Immature natural killer cell (primary cell): ENCODE measurements at regions not wholly inside any gene's neighbourhood (a gene's known extent, or its start where the extent isn't known, plus 50 kb on each side); places are given as distances from the start of the nearest gene placed in this dataset.

Experiments used
- DNase-seq, 3 donors: peaks; one replicate each; pipeline ENCODE4 v3.0.0; 2022; ENCODE audit warnings: mixed read lengths in 1 of 3
- H3K27ac Mint-ChIP-seq, 6 donors: one replicate each; pipeline ENCODE4 v1.8.0; 2020; ENCODE audit warnings: mixed read lengths in 6 of 6, mild to moderate bottlenecking in 5 of 6, inconsistent platforms in 4 of 6, moderate library complexity in 3 of 6
- H3K27me3 Mint-ChIP-seq, 3 donors: one replicate each; pipeline ENCODE4 v1.8.0; 2020 to 2021; ENCODE audit warnings: low read depth in 3 of 3, mild to moderate bottlenecking in 3 of 3, mixed read lengths in 3 of 3, moderate library complexity in 3 of 3, inconsistent platforms in 1 of 3
- H3K36me3 Mint-ChIP-seq, 3 donors: one replicate each; pipeline ENCODE4 v1.8.0; 2020; ENCODE audit warnings: mixed read lengths in 3 of 3, inconsistent platforms in 2 of 3, mild to moderate bottlenecking in 2 of 3
- H3K4me1 Mint-ChIP-seq, 2 donors: one replicate each; pipeline ENCODE4 v1.8.0; 2020; ENCODE audit warnings: inconsistent platforms in 2 of 2, mild to moderate bottlenecking in 2 of 2, mixed read lengths in 2 of 2, moderate library complexity in 1 of 2
- H3K4me3 Mint-ChIP-seq, 5 donors: one replicate each; pipeline ENCODE4 v1.8.0; 2020; ENCODE audit warnings: mild to moderate bottlenecking in 5 of 5, mixed read lengths in 5 of 5, inconsistent platforms in 3 of 5, moderate library complexity in 3 of 5
- H3K9me3 Mint-ChIP-seq, 6 donors: one replicate each; pipeline ENCODE4 v1.8.0; 2020; ENCODE audit warnings: mild to moderate bottlenecking in 6 of 6, mixed read lengths in 6 of 6, inconsistent platforms in 4 of 6, moderate library complexity in 3 of 6

DNA sequence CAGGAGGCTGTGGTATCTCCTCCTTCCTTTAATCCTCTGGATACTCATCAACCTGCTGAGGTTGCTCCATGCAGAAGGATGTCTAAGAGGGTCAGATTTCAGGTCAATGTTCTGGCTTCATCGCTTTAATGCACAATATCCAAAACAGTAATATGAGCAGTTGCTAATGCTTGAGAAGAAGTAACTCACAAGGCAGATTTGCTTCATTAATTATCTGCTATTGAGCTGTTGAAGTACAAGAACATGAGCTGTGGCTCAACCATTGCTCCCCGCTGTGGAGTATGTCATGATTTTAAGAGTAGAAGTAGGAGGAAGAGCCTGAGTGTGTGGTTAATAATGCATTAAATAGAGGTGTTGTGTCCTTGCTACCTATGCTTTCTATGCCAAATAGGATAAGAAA, 1412.9 kb upstream of the ALCAM start:
- Mint-ChIP-seq H3K4me3 (no peak overlapping the region), H3K27me3 (peaks cover 0 to 2% (median 0%) of the 10 kb centered on the region in 3 donors), H3K4me1 (no peaks in the 10 kb centered on the region), H3K9me3 (peaks cover 2 to 27% (median 13%) of the 10 kb centered on the region in 6 donors), H3K27ac (no peak overlapping the region), H3K36me3 (peaks cover 0 to 3% (median 0%) of the 10 kb centered on the region in 3 donors)
- DNase-seq: no peak

DNA sequence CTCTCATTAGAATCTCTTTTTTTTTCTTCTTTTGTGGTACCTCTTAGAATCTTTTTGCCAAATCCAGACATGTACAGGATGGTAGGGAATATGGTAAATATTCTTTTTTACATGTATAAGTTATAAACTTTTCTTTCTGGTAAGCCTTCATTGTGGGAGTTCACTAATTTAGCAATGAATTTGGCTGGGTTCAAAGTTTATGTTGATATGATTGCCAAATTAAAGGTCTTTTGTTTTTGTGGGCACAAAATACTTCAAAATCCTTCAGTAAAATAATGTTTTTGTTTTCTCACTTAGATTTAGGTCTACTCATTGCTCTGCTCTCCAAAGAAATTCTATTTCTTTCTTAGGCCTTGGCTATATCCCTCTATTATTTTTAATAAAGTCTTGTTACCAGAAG, 1405.9 kb upstream of the ALCAM start:
- Mint-ChIP-seq H3K4me3 (no peak overlapping the region), H3K27me3 (peaks cover 0 to 4% (median 0%) of the 10 kb centered on the region in 3 donors), H3K27ac (no peak overlapping the region), H3K9me3 (peaks cover 15 to 34% (median 18%) of the 10 kb centered on the region in 6 donors), H3K36me3 (peaks cover 0 to 4% (median 0%) of the 10 kb centered on the region in 3 donors), H3K4me1 (no peaks in the 10 kb centered on the region)
- no peak for DNase-seq

DNA sequence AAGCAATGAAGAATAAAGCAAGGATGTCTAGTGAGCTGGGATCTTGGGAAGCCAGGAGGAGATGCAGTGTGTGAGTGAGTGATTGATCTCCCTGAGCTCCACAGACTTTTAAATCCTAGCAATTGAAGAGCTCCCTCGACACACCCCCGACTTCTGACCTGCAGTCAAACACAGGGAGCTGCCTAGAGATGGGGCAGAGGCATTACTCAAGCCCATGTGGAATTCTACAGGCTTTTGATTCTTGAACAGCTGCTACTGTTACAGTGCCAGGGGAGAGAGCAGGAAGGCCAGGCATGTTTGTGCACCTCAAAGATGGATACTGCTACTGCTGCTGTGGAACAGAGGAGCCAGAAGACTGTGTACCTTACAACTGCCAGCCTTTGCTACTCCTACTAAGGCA, 1403.1 kb upstream of the ALCAM start:
- peaks cover 0 to 2% (median 0%) of the 10 kb centered on the region in 3 donors for H3K27me3 Mint-ChIP-seq
- no peak overlapping the region for H3K27ac Mint-ChIP-seq

GRCh38 chr3:103965764-103966163, 1400.9 kb upstream of the ALCAM start:
- Mint-ChIP-seq H3K4me3 (no peak overlapping the region), H3K27me3 (peaks cover 0 to 2% (median 0%) of the 10 kb centered on the region in 3 donors), H3K27ac (no peak overlapping the region), H3K36me3 (peaks cover 0 to 4% (median 0%) of the 10 kb centered on the region in 3 donors), H3K9me3 (peaks cover 13 to 36% (median 17%) of the 10 kb centered on the region in 6 donors), H3K4me1 (no peaks in the 10 kb centered on the region)
- no peak for DNase-seq

More for the DNA sequence above, 1403.1 kb upstream of the ALCAM start:
- no peak overlapping the region for H3K4me3 Mint-ChIP-seq
- H3K4me1 Mint-ChIP-seq: no peaks in the 10 kb centered on the region
- peaks cover 0 to 4% (median 0%) of the 10 kb centered on the region in 3 donors for H3K36me3 Mint-ChIP-seq
- DNase-seq: no peak
- H3K9me3 Mint-ChIP-seq: peaks cover 13 to 24% (median 18%) of the 10 kb centered on the region in 6 donors

GRCh38 chr3:103966749-103967148, 1400.0 kb upstream of the ALCAM start:
- H3K27me3 Mint-ChIP-seq: peaks cover 0 to 2% (median 0%) of the 10 kb centered on the region in 3 donors
- no peak overlapping the region for H3K27ac Mint-ChIP-seq
- peaks cover 13 to 39% (median 18%) of the 10 kb centered on the region in 6 donors for H3K9me3 Mint-ChIP-seq
- peaks cover 0 to 4% (median 0%) of the 10 kb centered on the region in 3 donors for H3K36me3 Mint-ChIP-seq
- no peak overlapping the region for H3K4me3 Mint-ChIP-seq
- H3K4me1 Mint-ChIP-seq: no peaks in the 10 kb centered on the region
- no peak for DNase-seq

DNA sequence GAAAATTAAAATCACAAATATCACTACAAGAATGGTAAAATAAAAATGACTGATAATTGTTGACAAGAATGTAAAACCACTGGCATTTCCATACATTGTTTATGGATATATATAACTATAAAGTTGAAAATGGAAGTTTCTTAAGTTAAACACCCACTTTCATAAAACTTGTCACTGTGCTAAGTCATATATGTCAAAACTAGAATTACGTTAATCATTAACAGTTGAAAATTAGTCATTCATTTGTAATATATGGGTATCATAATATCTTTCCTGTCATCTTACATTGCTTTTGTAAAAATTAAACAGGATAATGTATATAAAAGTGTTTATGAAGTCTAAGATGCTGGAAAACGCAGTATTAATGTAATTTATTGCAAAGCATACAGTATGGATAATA, 1398.6 kb upstream of the ALCAM start:
- Mint-ChIP-seq H3K36me3 (no peaks in the 10 kb centered on the region), H3K27ac (no peak overlapping the region), H3K9me3 (peaks cover 11 to 38% (median 16%) of the 10 kb centered on the region in 6 donors), H3K27me3 (peaks cover 0 to 2% (median 0%) of the 10 kb centered on the region in 3 donors), H3K4me3 (no peak overlapping the region), H3K4me1 (no peaks in the 10 kb centered on the region)
- no peak for DNase-seq

- peaks cover 6 to 34% (median 17%) of the 10 kb centered on the region in 6 donors for H3K9me3 Mint-ChIP-seq
- no peak overlapping the region for H3K4me3 Mint-ChIP-seq
- no peaks in the 10 kb centered on the region for H3K36me3 Mint-ChIP-seq
- H3K27me3 Mint-ChIP-seq: peaks cover 0 to 2% (median 0%) of the 10 kb centered on the region in 3 donors
- H3K4me1 Mint-ChIP-seq: no peaks in the 10 kb centered on the region
- H3K27ac Mint-ChIP-seq: no peak overlapping the region
- DNase-seq: no peak
Measured at GRCh38 chr3:103968751-103969150, 1398.0 kb upstream of the ALCAM start.

DNA sequence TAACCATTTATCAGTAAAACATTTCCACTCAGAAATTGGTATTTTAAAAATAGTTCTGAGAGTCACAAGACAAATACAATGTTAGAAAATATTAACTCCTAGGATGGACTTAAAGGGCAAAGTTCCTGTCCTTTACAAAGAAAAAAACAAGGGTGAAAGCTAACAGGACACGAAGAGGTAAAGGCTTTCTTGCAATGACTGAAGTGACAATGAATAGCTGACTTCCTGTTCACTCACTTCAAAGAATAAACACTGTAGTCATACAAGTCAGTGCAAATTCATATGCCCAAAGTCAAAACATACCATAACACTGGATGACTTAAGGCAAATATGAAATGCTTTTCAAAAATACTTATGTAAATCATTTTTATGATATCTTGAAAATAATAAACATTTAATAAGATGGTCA, 1389.8 kb upstream of the ALCAM start:
- Mint-ChIP-seq H3K4me1 (no peaks in the 10 kb centered on the region), H3K27ac (no peak overlapping the region), H3K27me3 (peaks cover 0 to 1% (median 0%) of the 10 kb centered on the region in 3 donors), H3K9me3 (peaks cover 0 to 47% (median 22%) of the 10 kb centered on the region in 6 donors), H3K4me3 (no peak overlapping the region), H3K36me3 (no peaks in the 10 kb centered on the region)
- DNase-seq: no peak

DNA sequence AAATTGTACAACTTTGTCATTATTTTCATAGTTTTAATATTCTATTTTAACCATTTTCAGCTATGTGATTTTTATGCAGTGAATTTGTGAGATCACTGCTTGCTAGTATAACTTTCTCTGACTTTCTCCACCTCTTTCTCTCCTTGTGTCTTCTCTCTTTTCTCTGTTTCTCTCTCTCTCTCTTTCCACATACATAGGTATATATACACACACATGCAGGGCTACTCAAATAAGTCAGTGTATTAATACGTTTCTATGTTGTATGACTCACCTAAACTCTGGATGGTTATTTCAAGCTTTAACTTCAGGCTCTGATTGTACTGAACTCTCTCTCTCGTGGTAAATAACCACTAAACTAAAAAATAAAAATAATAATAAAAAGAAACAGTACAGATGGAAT, 1389.3 kb upstream of the ALCAM start:
- no peak for DNase-seq
- no peaks in the 10 kb centered on the region for H3K36me3 Mint-ChIP-seq
- no peak overlapping the region for H3K4me3 Mint-ChIP-seq
- H3K27me3 Mint-ChIP-seq: peaks cover 0 to 1% (median 0%) of the 10 kb centered on the region in 3 donors
- H3K4me1 Mint-ChIP-seq: no peaks in the 10 kb centered on the region
- H3K9me3 Mint-ChIP-seq: peaks cover 0 to 42% (median 22%) of the 10 kb centered on the region in 6 donors
- no peak overlapping the region for H3K27ac Mint-ChIP-seq

DNA sequence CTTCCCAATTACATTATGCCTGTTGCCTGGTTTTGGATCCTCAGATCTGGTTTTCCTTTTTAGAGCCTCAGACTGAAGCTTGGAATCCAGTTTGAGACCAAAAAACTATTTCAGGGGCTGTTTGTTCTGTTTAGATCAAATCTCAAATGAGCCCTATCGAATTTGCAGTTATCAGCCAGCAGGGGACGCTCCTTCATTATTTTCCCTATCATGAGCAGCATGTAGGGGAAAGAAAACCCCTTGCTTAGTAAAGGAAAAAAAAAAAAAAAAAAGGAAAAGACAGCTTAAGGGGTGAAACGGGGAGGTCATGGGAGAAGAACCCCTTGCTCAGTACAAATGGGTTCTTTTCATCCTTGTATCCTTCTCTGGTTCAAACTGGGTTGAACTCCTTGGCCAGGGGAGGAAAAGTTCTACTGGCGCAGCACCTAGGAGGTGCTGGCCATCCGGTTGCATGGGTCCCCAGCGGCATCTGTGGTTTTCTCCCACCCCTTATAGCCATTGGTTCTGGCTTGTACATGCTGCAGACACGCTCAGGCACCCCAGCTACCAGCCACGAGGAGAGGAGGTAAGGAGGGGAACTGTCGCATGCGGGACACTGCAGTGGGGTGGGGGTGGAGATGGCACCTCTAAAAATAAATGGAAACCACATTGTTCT, 1375.1 kb upstream of the ALCAM start:
- Mint-ChIP-seq H3K4me3 (no peak overlapping the region), H3K27me3 (peaks cover 0 to 2% (median 0%) of the 10 kb centered on the region in 3 donors), H3K4me1 (no peaks in the 10 kb centered on the region), H3K9me3 (peaks cover 4 to 20% (median 7%) of the 10 kb centered on the region in 6 donors), H3K27ac (no peak overlapping the region), H3K36me3 (no peaks in the 10 kb centered on the region)
- no peak for DNase-seq

- Mint-ChIP-seq H3K9me3 (peaks cover 4 to 20% (median 8%) of the 10 kb centered on the region in 6 donors), H3K27me3 (peaks cover 0 to 2% (median 0%) of the 10 kb centered on the region in 3 donors), H3K27ac (no peak overlapping the region), H3K4me3 (no peak overlapping the region), H3K4me1 (no peaks in the 10 kb centered on the region), H3K36me3 (no peaks in the 10 kb centered on the region)
- DNase-seq: no peak
Measured at GRCh38 chr3:103992469-103992868, 1374.2 kb upstream of the ALCAM start.

DNA sequence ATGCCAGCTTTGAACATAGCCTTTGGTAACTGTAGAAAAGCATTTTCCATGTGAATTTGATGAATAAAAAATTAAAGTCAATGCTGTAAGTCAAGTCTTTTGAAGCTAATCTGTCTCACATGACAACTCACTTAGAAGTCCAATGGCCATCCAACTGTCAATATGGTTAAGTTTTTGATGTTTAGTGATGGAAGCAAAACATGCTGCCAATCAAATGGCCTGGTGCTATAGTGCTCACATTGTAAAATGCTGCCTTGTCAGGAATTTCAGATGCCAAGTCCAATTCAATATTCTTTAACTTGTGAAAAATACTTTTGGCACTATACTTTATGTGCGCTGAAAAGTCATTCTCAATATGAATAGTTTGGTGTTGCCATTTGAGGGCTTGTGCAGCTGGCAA, 1361.8 kb upstream of the ALCAM start:
- H3K27ac Mint-ChIP-seq: no peak overlapping the region
- peaks cover 0 to 12% (median 6%) of the 10 kb centered on the region in 6 donors for H3K9me3 Mint-ChIP-seq
- H3K27me3 Mint-ChIP-seq: no peaks in the 10 kb centered on the region
- H3K4me3 Mint-ChIP-seq: no peak overlapping the region
- H3K4me1 Mint-ChIP-seq: no peaks in the 10 kb centered on the region
- no peaks in the 10 kb centered on the region for H3K36me3 Mint-ChIP-seq
- no peak for DNase-seq

GRCh38 chr3:104005815-104006214, 1360.9 kb upstream of the ALCAM start:
- Mint-ChIP-seq H3K9me3 (peaks cover 0 to 12% (median 6%) of the 10 kb centered on the region in 6 donors), H3K4me3 (no peak overlapping the region), H3K27me3 (no peaks in the 10 kb centered on the region), H3K4me1 (no peaks in the 10 kb centered on the region), H3K36me3 (no peaks in the 10 kb centered on the region), H3K27ac (no peak overlapping the region)
- DNase-seq: no peak

DNA sequence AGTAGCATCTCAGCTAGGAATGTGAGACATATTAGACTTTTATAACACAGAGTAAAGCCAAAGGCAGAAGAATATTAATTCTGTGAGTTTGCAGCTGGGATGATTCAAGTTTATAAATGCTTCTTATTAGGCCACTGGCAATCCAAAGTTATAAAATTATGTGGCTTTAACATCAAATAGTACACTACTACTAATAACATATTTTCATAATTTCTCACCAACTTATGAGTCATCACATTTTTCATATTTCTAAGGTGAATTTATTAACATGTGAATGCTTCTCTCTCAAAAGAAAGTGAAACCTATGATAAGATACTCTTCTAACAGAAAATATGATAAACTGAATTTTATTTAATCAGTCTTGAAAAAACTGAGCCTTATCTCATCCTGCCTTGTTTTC, 1348.2 kb upstream of the ALCAM start:
- Mint-ChIP-seq H3K27ac (no peak overlapping the region), H3K4me1 (no peaks in the 10 kb centered on the region), H3K36me3 (peaks cover 0 to 3% (median 0%) of the 10 kb centered on the region in 3 donors), H3K4me3 (no peak overlapping the region), H3K27me3 (no peaks in the 10 kb centered on the region), H3K9me3 (peaks cover 3 to 54% (median 20%) of the 10 kb centered on the region in 6 donors)
- DNase-seq: no peak

GRCh38 chr3:104031598-104031997, 1335.1 kb upstream of the ALCAM start:
- Mint-ChIP-seq H3K4me3 (no peak overlapping the region), H3K27me3 (no peaks in the 10 kb centered on the region), H3K36me3 (no peaks in the 10 kb centered on the region), H3K27ac (no peak overlapping the region), H3K4me1 (no peaks in the 10 kb centered on the region), H3K9me3 (peaks cover 12 to 49% (median 20%) of the 10 kb centered on the region in 6 donors)
- no peak for DNase-seq
